Activated naive CD4-positive, alpha-beta T cell treated with anti-CD3 and anti-CD28 coated beads, Interleukin-2, amount 10 ng/mL, durations not matched to agents 7 days and 5 days (primary cell): ENCODE measurements at regions not wholly inside any gene's neighbourhood (a gene's known extent, or its start where the extent isn't known, plus 50 kb on each side); places are given as distances from the start of the nearest gene placed in this dataset.

ENCODE experiments used
- CTCF ChIA-PET: fragments of 350-600 bp; sonication (Branson Sonifier 250); formaldehyde crosslinking; loops from one replicate; lab custom pipeline; 2021; ENCODE audit warnings: antibody characterized with exemption; lab: Charles Lee
- DNase-seq: peaks from one replicate; pipeline ENCODE4 v3.0.0-alpha.2; 2020
- H3K27ac Mint-ChIP-seq: one replicate; pipeline ENCODE4 v1.8.0; 2021; ENCODE audit warnings: mild to moderate bottlenecking, moderate library complexity, mixed read lengths
- H3K27me3 Mint-ChIP-seq: one replicate; pipeline ENCODE4 v1.8.0; 2021; ENCODE audit warnings: mild to moderate bottlenecking, mixed read lengths
- H3K36me3 Mint-ChIP-seq: one replicate; pipeline ENCODE4 v1.8.0; 2021; ENCODE audit warnings: mixed read lengths
- H3K4me1 Mint-ChIP-seq: one replicate; pipeline ENCODE4 v1.8.0; 2021; ENCODE audit warnings: mixed read lengths
- H3K4me3 Mint-ChIP-seq: one replicate; pipeline ENCODE4 v1.8.0; 2021; ENCODE audit warnings: mild to moderate bottlenecking, moderate library complexity, mixed read lengths
- H3K9me3 Mint-ChIP-seq: one replicate; pipeline ENCODE4 v1.8.0; 2021; ENCODE audit warnings: mixed read lengths

- H3K27me3 Mint-ChIP-seq = no peaks in the 10 kb centered on the region
- H3K4me1 Mint-ChIP-seq = no peaks in the 10 kb centered on the region
- CTCF ChIA-PET = no interaction called here
- no peaks in the 10 kb centered on the region for H3K36me3 Mint-ChIP-seq
- no peaks in the 10 kb centered on the region for H3K9me3 Mint-ChIP-seq
- H3K4me3 Mint-ChIP-seq = no peak overlapping the region
- DNase-seq = no peak
- no peak overlapping the region for H3K27ac Mint-ChIP-seq
Measured at GRCh38 chr3:23000371-23000770, 202.8 kb upstream of the UBE2E2 start.

DNA sequence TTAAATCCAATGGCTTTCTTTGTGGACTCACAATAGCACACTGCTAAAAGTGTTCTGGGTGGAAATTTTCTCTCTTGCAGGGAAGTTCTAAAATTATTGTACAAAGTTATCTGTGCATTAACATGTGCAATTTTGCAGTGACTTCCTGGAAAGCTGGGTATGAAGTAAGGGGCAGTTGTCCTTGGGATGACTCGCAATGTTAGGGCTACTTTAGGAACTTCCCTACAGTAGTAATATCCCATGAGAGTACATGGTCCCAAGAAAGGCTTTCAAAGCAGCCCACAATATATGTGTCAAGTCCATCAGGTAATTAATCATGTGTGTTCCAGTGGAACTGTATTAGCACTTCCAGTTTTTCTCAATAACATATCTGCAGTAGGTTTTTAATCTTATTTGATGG, 201.0 kb upstream of the UBE2E2 start:
- DNase-seq = no peak
- Mint-ChIP-seq H3K27me3 (no peaks in the 10 kb centered on the region), H3K4me3 (no peak overlapping the region), H3K36me3 (no peaks in the 10 kb centered on the region), H3K4me1 (no peaks in the 10 kb centered on the region), H3K27ac (no peak overlapping the region), H3K9me3 (no peaks in the 10 kb centered on the region)
- CTCF ChIA-PET = no interaction called here

DNA sequence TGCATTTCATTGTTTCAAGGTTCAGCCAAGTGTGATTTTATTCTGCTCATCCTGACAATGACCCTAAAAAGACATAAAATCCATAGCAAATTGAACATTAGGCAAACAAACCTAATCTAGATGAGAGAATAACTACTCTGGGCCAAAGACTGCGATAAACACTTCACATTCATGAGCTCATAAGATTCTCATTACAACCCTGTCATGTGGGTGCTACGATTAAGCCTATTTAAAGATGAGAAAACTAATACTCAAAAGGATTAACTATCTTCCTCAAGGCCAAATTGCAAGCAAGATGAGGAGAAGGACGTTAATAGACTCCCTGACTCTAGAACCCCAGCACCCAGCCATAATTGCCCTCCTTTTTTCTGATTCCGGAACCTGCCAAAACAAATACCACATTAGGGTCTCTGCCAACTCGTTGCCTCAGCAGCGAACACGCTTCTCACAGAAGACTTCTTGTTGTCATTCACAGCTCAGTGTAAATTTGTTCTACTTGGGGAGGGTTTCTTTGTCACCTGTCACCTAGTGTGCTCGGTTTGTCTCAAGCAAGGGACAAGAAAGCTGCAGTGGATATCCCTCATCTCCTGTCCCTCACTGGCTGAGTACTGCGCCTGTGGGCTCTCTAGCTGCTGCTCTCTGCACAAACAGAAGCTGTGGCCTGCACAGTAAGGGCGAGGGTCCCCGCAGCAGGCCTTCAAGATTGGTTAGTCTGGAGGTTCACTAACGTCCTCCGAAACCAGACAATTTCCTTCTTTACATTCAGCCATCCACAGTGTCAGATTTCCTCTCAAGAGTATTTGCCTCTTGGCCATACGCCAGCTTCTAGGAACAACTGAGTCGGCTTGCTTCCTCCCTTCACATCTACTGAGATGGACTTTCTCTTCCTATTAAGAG, 200.0 kb upstream of the UBE2E2 start:
- no peak for DNase-seq
- Mint-ChIP-seq H3K36me3 (no peaks in the 10 kb centered on the region), H3K27ac (no peak overlapping the region), H3K27me3 (no peaks in the 10 kb centered on the region), H3K9me3 (no peaks in the 10 kb centered on the region), H3K4me3 (no peak overlapping the region), H3K4me1 (no peaks in the 10 kb centered on the region)
- CTCF ChIA-PET = no interaction called here

GRCh38 chr3:23003733-23004046, 199.4 kb upstream of the UBE2E2 start:
- CTCF ChIA-PET = no interaction called here
- Mint-ChIP-seq H3K4me1 (no peaks in the 10 kb centered on the region), H3K9me3 (no peaks in the 10 kb centered on the region), H3K27me3 (no peaks in the 10 kb centered on the region), H3K36me3 (no peaks in the 10 kb centered on the region), H3K4me3 (no peak overlapping the region), H3K27ac (no peak overlapping the region)
- DNase-seq = no peak

GRCh38 chr3:23004971-23005370, 198.2 kb upstream of the UBE2E2 start:
- no peaks in the 10 kb centered on the region for H3K4me1 Mint-ChIP-seq
- no peak for DNase-seq
- H3K4me3 Mint-ChIP-seq = no peak overlapping the region
- CTCF ChIA-PET = no interaction called here
- no peak overlapping the region for H3K27ac Mint-ChIP-seq
- H3K27me3 Mint-ChIP-seq = no peaks in the 10 kb centered on the region
- H3K9me3 Mint-ChIP-seq = no peaks in the 10 kb centered on the region
- no peaks in the 10 kb centered on the region for H3K36me3 Mint-ChIP-seq

DNA sequence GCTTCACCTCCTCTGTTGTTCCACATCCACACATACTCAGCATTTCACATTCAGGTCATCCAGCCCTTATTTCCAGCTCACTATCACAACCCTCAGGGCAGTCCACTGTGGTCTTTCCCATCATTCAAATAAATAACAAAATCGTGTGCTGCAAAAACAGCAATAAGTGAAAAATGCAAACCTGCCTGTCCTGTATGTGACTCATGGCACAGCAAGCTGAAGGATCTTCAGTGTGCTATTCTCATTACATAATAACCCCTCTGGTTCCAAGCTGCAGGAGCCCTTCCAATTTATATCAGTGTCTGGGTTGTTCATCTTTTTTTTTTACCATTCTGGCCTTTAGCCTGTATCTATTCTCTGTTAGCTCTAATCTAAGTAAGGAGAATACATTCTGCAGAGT, 185.3 kb upstream of the UBE2E2 start:
- no peak for DNase-seq
- H3K36me3 Mint-ChIP-seq = no peaks in the 10 kb centered on the region
- peaks cover 2% of the 10 kb centered on the region for H3K9me3 Mint-ChIP-seq
- peaks cover 6% of the 10 kb centered on the region for H3K27me3 Mint-ChIP-seq
- H3K27ac Mint-ChIP-seq = no peak overlapping the region
- CTCF ChIA-PET = no interaction called here
- H3K4me3 Mint-ChIP-seq = no peak overlapping the region
- H3K4me1 Mint-ChIP-seq = no peaks in the 10 kb centered on the region

DNA sequence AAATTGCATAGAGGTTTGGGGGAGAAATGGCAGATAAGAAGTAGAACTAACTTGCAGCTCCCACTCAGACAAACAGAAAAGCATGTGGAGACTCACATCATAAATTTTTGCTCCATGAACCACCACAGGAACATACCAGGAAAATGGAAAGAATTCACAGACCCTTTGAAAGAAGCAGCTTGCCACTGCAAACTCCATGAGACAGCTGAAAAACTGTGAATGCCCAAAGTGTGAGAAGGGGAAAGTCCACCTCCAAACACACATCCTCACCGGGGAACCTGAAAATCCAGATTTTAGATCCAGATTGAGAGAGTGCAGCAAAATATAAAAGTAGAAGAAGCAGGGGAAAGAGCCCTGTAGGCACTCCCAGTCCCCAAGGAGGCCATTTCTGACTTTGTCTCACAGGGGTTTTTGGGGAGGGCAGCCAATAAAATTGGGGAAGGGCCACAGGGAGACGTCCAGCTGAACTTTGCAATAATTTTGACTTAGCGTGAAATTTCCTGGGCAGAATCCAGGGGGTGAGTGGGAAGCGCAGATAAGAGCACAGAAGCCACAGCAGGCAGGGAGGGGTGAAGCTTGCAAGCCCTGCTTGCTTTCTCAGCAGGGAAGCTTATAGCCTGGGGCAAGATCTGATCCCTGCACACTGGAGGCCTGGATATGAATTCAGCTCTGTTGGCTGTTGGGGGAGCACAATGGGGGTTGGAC, 183.4 kb upstream of the UBE2E2 start:
- H3K36me3 Mint-ChIP-seq = no peaks in the 10 kb centered on the region
- H3K4me3 Mint-ChIP-seq = no peak overlapping the region
- H3K27ac Mint-ChIP-seq = no peak overlapping the region
- CTCF ChIA-PET = no interaction called here
- H3K27me3 Mint-ChIP-seq = peaks cover 6% of the 10 kb centered on the region
- H3K4me1 Mint-ChIP-seq = no peaks in the 10 kb centered on the region
- peaks cover 2% of the 10 kb centered on the region for H3K9me3 Mint-ChIP-seq
- no peak for DNase-seq

DNA sequence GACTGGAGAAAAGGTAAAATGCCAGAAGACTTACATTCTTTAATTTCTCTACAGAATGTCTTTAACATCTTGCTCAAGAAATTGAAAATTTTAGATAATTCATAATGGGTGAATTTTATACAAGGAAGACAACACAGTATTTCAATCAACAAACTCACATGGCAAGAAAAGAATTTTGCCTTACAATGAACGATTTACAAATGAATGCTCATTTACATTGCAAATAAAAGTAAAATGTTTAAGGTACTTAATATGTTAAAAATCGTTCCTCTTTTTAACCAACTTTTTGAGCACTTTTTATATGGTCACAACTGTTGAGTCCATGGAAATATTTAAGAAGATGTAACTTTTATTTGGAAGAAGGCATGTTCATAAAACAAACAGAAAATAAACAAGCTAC, 174.8 kb upstream of the UBE2E2 start:
- no peak for DNase-seq
- Mint-ChIP-seq H3K27me3 (no peaks in the 10 kb centered on the region), H3K4me1 (no peaks in the 10 kb centered on the region), H3K9me3 (peaks cover 7% of the 10 kb centered on the region), H3K36me3 (no peaks in the 10 kb centered on the region), H3K27ac (no peak overlapping the region), H3K4me3 (no peak overlapping the region)
- CTCF ChIA-PET = no interaction called here

DNA sequence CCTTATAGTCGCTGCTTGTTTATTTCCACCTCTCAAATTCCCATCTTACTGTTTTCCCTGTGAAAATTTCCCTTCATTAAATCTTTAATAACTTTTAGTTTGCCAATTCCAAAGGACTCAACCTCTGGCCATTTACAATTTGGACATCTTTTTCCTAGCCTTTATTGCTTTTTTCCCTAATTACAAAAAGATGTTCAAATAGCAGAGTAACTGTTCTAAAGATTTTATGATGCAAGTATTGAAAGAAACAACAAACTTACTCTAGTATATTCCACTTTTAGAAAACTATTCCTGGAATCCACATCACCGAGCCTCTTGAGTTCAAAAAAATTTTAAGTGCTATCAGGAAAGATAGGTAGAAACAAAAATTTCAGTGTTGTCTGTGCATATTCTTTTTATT, 174.1 kb upstream of the UBE2E2 start:
- Mint-ChIP-seq H3K36me3 (no peaks in the 10 kb centered on the region), H3K27me3 (no peaks in the 10 kb centered on the region), H3K4me3 (no peak overlapping the region), H3K4me1 (no peaks in the 10 kb centered on the region), H3K9me3 (peaks cover 11% of the 10 kb centered on the region), H3K27ac (no peak overlapping the region)
- CTCF ChIA-PET = no interaction called here
- DNase-seq = no peak

- H3K27ac Mint-ChIP-seq = peak overlapping the region; percentile 38
- peaks cover 13% of the 10 kb centered on the region for H3K9me3 Mint-ChIP-seq
- peaks cover 18% of the 10 kb centered on the region for H3K4me1 Mint-ChIP-seq
- peak; percentile 56 for DNase-seq
- no peak overlapping the region for H3K4me3 Mint-ChIP-seq
- H3K27me3 Mint-ChIP-seq = no peaks in the 10 kb centered on the region
- CTCF ChIA-PET = no interaction called here
- H3K36me3 Mint-ChIP-seq = no peaks in the 10 kb centered on the region
Measured at GRCh38 chr3:23035927-23036640, 167.0 kb upstream of the UBE2E2 start.

DNA sequence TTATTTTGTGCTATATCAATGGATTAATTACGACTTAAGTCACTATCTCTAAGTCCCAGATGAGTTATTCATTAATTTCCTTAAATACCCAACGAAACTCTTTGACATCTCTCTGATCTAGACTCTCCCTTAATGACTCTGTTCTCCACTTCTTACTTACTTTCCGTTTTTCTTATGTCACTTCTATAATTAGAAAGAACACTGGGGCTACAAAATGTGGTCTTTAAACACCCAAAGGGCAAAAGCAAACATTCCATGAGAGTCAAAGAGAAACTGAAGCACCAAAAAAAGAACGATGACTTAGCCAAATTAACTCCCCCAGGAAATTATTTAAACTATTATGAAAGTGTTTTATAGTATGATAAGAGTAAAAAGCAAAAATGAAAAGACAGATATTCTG, 166.4 kb upstream of the UBE2E2 start:
- H3K27me3 Mint-ChIP-seq = no peaks in the 10 kb centered on the region
- H3K4me3 Mint-ChIP-seq = no peak overlapping the region
- peaks cover 10% of the 10 kb centered on the region for H3K9me3 Mint-ChIP-seq
- no peak overlapping the region for H3K27ac Mint-ChIP-seq
- peaks cover 18% of the 10 kb centered on the region for H3K4me1 Mint-ChIP-seq
- CTCF ChIA-PET = no interaction called here
- H3K36me3 Mint-ChIP-seq = no peaks in the 10 kb centered on the region
- no peak for DNase-seq

DNA sequence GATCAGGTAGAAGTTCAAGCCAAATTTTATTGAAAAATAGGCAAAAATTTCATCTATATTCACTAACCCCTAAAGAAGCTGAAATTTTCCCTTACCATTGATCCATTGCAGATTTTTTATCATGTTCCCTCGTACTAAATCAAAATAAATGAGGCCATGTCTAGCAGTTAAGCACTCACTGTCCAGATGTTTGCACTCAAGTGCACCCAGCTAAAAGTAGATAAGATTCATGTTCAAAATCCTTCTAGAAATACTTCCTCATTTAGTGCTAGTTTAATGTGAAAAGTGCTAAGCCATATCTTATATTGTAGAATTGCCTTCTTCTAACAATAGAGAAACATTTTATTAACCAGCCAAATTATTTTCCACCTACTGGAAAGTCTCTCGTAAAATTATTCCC, 164.7 kb upstream of the UBE2E2 start:
- Mint-ChIP-seq H3K36me3 (no peaks in the 10 kb centered on the region), H3K9me3 (peaks cover 4% of the 10 kb centered on the region), H3K4me1 (peaks cover 18% of the 10 kb centered on the region), H3K4me3 (no peak overlapping the region), H3K27ac (no peak overlapping the region), H3K27me3 (no peaks in the 10 kb centered on the region)
- CTCF ChIA-PET = no interaction called here
- no peak for DNase-seq

GRCh38 chr3:23041918-23042696, 161.0 kb upstream of the UBE2E2 start:
- no peaks in the 10 kb centered on the region for H3K4me1 Mint-ChIP-seq

GRCh38 chr3:23044463-23044862, 158.7 kb upstream of the UBE2E2 start:
- Mint-ChIP-seq H3K4me1 (no peaks in the 10 kb centered on the region), H3K4me3 (no peak overlapping the region), H3K27me3 (no peaks in the 10 kb centered on the region), H3K9me3 (peaks cover 14% of the 10 kb centered on the region), H3K36me3 (peaks cover 2% of the 10 kb centered on the region), H3K27ac (no peak overlapping the region)
- CTCF ChIA-PET = no interaction called here
- DNase-seq = no peak

More at GRCh38 chr3:23041918-23042696, 161.0 kb upstream of the UBE2E2 start:
- Mint-ChIP-seq H3K27me3 (no peaks in the 10 kb centered on the region), H3K36me3 (no peaks in the 10 kb centered on the region), H3K9me3 (peaks cover 10% of the 10 kb centered on the region), H3K27ac (no peak overlapping the region), H3K4me3 (no peak overlapping the region)
- no peak for DNase-seq
- CTCF ChIA-PET = no interaction called here
